OCI-LY7 (cell line): ENCODE measurements at regions not wholly inside any gene's neighbourhood (a gene's known extent, or its start where the extent isn't known, plus 50 kb on each side); places are given as distances from the start of the nearest gene placed in this dataset.

Experiments
- BruUV-seq: library from RNA; stranded (reverse); fragments of 400-500 nt; replicated peaks from 2 replicates; lab custom pipeline; 2021; lab: Mats Ljungman, UMichigan
- CTCF ChIA-PET: fragments of 300-600 bp; sonication (Branson Sonifier 250); formaldehyde crosslinking; loops from one replicate; lab custom pipeline; 2022; ENCODE audit warnings: antibody characterized with exemption; ENCODE audit not compliant: unreplicated experiment; lab: Charles Lee
- POLR2A ChIA-PET: fragments of 300-600 bp; sonication (Branson Sonifier 250); formaldehyde crosslinking; loops from one replicate; lab custom pipeline; 2022; ENCODE audit warnings: antibody characterized with exemption; lab: Charles Lee
- DNase-seq: peaks from one replicate; pipeline ENCODE4 v3.0.0-alpha.2; 2015; ENCODE audit warnings: low spot score
- H2AFZ ChIP-seq: fragments of 200-600 bp; sonication (generic), shearing (Covaris generic); 2 replicates; pipeline ENCODE4 v1.6.1; 2014; ENCODE audit warnings: mild to moderate bottlenecking, antibody characterized with exemption, low read length, moderate library complexity
- H3K27ac ChIP-seq: fragments of 200-600 bp; sonication (generic); 2 replicates; pipeline ENCODE4 v1.5.1; 2014; ENCODE audit warnings: mixed run types, low read depth, mild to moderate bottlenecking, moderate library complexity, low read length, inconsistent platforms; ENCODE audit not compliant: poor library complexity, severe bottlenecking
- H3K36me3 ChIP-seq: fragments of 200-600 bp; sonication (generic); 2 replicates; pipeline ENCODE4 v1.6.1; 2014; ENCODE audit warnings: mild to moderate bottlenecking, antibody characterized with exemption, low read length, moderate library complexity, mixed read lengths; ENCODE audit not compliant: insufficient read depth
- H3K4me1 ChIP-seq: fragments of 200-600 bp; sonication (generic); 2 replicates; pipeline ENCODE4 v1.5.1; 2014; ENCODE audit warnings: mild to moderate bottlenecking, low read length; ENCODE audit not compliant: insufficient read depth, poor library complexity, severe bottlenecking
- H3K4me2 ChIP-seq: fragments of 200-600 bp; sonication (generic); 2 replicates; pipeline ENCODE4 v1.6.1; 2014; ENCODE audit warnings: mild to moderate bottlenecking, low read length
- H3K4me3 ChIP-seq: fragments of 200-600 bp; sonication (generic); 2 replicates; pipeline ENCODE4 v1.5.1; 2014; ENCODE audit warnings: mild to moderate bottlenecking, low read depth, low read length; ENCODE audit not compliant: poor library complexity, severe bottlenecking
- H3K79me2 ChIP-seq: fragments of 200-600 bp; sonication (generic); 2 replicates; pipeline ENCODE4 v1.6.1; 2016; ENCODE audit warnings: low read depth, mild to moderate bottlenecking, low read length, moderate library complexity, mixed read lengths; ENCODE audit not compliant: insufficient read depth
- H3K9me2 ChIP-seq: fragments of 200-600 bp; sonication (generic); 2 replicates; pipeline ENCODE4 v1.6.1; 2016; ENCODE audit warnings: mild to moderate bottlenecking, low read length, mixed read lengths; ENCODE audit not compliant: insufficient read depth
- H3K9me3 ChIP-seq: fragments of 200-600 bp; sonication (generic); 2 replicates; pipeline ENCODE4 v1.6.1; 2014; ENCODE audit warnings: mild to moderate bottlenecking, mixed run types, low read length, mixed read lengths
- H4K20me1 ChIP-seq: fragments of 200-600 bp; sonication (generic); 2 replicates; pipeline ENCODE4 v1.6.1; 2014; ENCODE audit warnings: mild to moderate bottlenecking, antibody characterized with exemption, low read length, moderate library complexity, mixed read lengths; ENCODE audit not compliant: insufficient read depth
- EZH2phosphoT487 ChIP-seq: fragments of 200-600 bp; sonication (generic); IDR thresholded peaks from 2 replicates; pipeline ENCODE4 v1.6.1; 2018; ENCODE audit warnings: low read depth, borderline replicate concordance, mild to moderate bottlenecking, mixed run types, antibody characterized with exemption, low read length, moderate library complexity, mixed read lengths
- intact Hi-C: fragments of 100-400 bp; cut with micrococcal nuclease; formaldehyde crosslinking; loops from one replicate; pipeline ENCODE4 v1.10.0; 2022; ENCODE audit not compliant: unreplicated experiment
- TF ChIP-seq, protein P1 (sequence below): fragments of 200-600 bp; sonication (generic); conservative IDR thresholded peaks from 2 replicates; pipeline ENCODE4 v1.5.1; 2014; ENCODE audit warnings: mild to moderate bottlenecking, antibody characterized with exemption, low read length, moderate library complexity, mixed read lengths

GRCh38 chr6:66675906-66676305 is 968.9 kb upstream of the EYS start:
- ChIA-PET POLR2A (interaction anchor here (0.5 to 0.6 kb wide), 2 partner anchors 275 to 295 kb away, joined by 3 to 11 read pairs; no protein-coding TSS in a partner anchor), CTCF (no interaction called here)
- Histone ChIP-seq H3K79me2 (no peaks in the 10 kb centered on the region), H3K36me3 (no peaks in the 10 kb centered on the region), H3K27ac (no peak overlapping the region), H3K4me3 (no peak overlapping the region), H3K4me1 (no peaks in the 10 kb centered on the region), H4K20me1 (no peaks in the 10 kb centered on the region), H2AFZ (no peak overlapping the region), H3K4me2 (no peak overlapping the region), H3K9me3 (no peaks in the 10 kb centered on the region), H3K9me2 (no peaks in the 10 kb centered on the region)
- intact Hi-C loops = no loop called here
- no TSS peak for BruUV-seq
- TF ChIP-seq, protein P1, sequence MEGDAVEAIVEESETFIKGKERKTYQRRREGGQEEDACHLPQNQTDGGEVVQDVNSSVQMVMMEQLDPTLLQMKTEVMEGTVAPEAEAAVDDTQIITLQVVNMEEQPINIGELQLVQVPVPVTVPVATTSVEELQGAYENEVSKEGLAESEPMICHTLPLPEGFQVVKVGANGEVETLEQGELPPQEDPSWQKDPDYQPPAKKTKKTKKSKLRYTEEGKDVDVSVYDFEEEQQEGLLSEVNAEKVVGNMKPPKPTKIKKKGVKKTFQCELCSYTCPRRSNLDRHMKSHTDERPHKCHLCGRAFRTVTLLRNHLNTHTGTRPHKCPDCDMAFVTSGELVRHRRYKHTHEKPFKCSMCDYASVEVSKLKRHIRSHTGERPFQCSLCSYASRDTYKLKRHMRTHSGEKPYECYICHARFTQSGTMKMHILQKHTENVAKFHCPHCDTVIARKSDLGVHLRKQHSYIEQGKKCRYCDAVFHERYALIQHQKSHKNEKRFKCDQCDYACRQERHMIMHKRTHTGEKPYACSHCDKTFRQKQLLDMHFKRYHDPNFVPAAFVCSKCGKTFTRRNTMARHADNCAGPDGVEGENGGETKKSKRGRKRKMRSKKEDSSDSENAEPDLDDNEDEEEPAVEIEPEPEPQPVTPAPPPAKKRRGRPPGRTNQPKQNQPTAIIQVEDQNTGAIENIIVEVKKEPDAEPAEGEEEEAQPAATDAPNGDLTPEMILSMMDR = no peak
- no peak for TF ChIP-seq EZH2phosphoT487
- no peak for DNase-seq

DNA sequence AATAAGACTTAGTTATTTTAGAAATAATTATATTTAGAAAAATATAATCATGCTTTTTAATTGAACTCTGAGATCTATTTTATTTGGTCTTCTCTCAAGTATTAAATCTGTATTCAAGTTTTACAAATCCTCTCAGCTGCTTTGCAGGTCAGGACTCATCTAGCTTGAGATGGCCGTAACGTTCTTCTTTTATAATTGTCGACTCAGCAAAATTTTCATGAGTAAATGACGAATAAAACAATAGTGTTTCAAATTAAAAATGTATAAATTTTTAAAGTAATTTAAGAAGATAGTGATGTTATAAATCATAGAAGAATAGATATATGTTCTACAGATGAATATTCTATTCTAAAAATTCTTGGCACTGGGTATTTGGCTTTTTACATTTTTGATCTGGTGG is 957.1 kb upstream of the EYS start:
- intact Hi-C loops = no loop called here
- Histone ChIP-seq H3K27ac (no peak overlapping the region), H3K79me2 (no peaks in the 10 kb centered on the region), H3K4me3 (no peak overlapping the region), H2AFZ (no peak overlapping the region), H3K4me2 (no peak overlapping the region), H4K20me1 (no peaks in the 10 kb centered on the region), H3K9me2 (no peaks in the 10 kb centered on the region), H3K36me3 (no peaks in the 10 kb centered on the region), H3K4me1 (no peaks in the 10 kb centered on the region), H3K9me3 (no peaks in the 10 kb centered on the region)
- no peak for TF ChIP-seq EZH2phosphoT487
- TF ChIP-seq, protein P1 = no peak
- ChIA-PET CTCF (no interaction called here), POLR2A (no interaction called here)
- no peak for DNase-seq
- no TSS peak for BruUV-seq

DNA sequence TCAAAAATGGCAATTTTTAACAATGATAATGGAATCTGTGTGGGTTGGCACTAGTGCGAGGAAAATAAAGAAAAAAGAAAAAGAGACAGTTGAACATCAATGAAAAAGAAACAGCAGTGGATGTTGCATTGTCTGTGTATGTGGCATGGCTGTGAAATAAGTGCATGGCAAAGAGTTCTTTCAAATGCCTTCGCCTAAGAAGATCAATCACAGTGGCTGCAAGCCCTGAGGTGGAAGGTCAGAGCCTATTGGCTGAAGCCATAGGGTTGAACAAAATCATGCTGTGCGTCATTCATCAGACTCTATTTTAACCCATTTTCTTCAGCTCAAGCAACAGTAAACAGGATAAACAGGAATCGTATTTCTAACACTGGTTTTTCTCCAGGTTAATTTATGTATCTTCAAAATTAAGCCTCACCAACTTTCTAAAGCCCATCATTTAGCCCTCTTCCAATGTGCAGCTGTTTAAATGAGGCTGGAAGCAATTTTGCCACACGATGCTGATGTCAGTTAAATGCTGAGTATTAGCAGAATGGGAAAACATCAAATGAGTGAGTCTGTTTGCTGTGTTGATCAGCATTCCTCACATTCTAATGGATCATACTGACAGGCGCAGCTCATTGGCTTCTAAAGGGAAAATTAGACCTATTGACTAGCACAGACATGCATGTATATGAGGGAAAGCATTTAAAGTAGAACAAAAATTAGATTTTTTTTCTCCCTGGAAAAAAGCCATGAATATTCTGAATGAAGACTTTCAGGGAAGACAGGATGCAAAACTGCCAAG is 955.9 kb upstream of the EYS start:
- intact Hi-C loops = no loop called here
- Histone ChIP-seq H3K27ac (no peak overlapping the region), H3K9me3 (no peaks in the 10 kb centered on the region), H3K4me3 (no peak overlapping the region), H3K79me2 (no peaks in the 10 kb centered on the region), H4K20me1 (no peaks in the 10 kb centered on the region), H3K9me2 (no peaks in the 10 kb centered on the region), H3K4me1 (no peaks in the 10 kb centered on the region), H3K36me3 (no peaks in the 10 kb centered on the region), H3K4me2 (no peak overlapping the region), H2AFZ (no peak overlapping the region)
- ChIA-PET POLR2A (interaction anchor here (0.6 kb wide), 1 partner anchor 16 kb away, joined by 4 read pairs; no protein-coding TSS in a partner anchor), CTCF (no interaction called here)
- TF ChIP-seq, protein P1 = no peak
- no peak for TF ChIP-seq EZH2phosphoT487
- no TSS peak for BruUV-seq
- no peak for DNase-seq
